HG03095 (cell line): ENCODE measurements at regions not wholly inside any gene's neighbourhood (a gene's known extent, or its start where the extent isn't known, plus 50 kb on each side); places are given as distances from the start of the nearest gene placed in this dataset.
"Not testable (repeated sequence)": the region's sequence is repeated elsewhere in the genome, so short reads cannot be mapped to it uniquely, and the experiment has no call there.

Experiments used
- ATAC-seq: cut with Tn5 transposase; IDR thresholded peaks from one replicate; pipeline ENCODE4 v1.9.1; 2021; ENCODE audit warnings: moderate library complexity; ENCODE audit not compliant: unreplicated experiment

DNA sequence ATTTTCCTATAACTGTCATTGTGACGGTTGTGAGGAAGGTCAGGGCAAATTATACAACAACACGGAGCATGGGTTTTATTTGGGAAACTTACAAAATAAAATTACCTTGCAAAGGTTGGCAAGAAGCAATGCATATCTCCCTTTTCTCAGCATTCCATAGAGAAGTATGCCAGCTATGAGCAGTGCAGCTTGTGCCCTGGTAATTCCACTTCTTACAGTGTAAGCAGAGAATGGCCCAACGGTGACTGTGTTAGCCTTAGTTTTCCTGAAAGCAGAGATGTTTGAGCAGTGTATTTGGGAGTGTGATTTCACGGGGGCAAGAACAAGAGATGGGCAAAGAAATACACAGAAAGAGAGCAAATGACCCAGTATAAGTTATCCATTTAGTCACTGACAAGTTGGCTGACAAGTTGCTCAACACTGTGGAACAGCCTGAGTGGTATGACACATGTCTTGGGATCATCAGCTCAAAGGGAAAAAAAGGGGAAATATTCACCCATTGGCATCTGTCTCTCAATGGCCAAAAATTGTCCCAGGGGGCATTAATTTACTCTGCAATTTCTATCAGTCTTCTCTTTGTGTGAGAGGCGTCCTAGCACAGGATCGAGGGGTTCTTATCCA is 210.9 kb upstream of the NRIP1 start:
- no peak for ATAC-seq

DNA sequence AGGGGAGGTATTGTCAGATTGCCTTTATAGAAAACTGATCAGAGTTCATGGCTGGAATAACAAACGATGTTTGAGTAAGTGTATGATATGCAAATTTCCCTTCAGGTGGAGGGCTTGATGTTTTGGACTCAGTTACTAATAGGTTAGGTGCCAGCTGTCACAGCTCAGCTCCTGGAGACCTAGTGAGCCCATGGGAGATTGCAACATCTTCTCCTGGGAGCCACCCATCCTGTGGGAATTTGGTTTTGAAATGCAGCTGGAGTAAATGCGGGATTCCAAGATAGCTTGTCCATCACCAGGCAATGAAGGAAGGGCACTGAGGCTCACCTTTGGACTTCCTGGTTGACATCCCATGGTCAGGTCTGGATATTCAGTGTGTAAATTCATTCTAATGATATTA is 211.4 kb upstream of the NRIP1 start:
- no peak for ATAC-seq

DNA sequence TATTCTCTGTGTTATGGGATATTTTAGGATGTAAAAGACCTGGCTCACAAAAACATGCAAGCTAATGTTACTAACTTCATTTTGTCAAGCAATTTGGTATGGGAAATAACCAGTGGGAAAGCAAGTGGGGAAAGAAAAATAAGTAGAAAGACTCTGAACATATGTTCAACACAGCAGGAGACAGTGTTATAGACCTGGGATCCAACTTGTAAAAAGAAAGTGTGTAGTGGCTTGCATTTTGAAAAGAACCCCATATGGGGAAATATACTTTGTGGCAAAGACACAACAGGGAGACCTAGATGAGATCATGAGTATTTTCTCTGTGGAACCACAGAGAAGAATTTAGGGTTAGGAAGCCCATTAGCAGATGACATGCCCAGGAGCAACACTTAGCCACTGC is 212.7 kb upstream of the NRIP1 start:
- no peak for ATAC-seq

DNA sequence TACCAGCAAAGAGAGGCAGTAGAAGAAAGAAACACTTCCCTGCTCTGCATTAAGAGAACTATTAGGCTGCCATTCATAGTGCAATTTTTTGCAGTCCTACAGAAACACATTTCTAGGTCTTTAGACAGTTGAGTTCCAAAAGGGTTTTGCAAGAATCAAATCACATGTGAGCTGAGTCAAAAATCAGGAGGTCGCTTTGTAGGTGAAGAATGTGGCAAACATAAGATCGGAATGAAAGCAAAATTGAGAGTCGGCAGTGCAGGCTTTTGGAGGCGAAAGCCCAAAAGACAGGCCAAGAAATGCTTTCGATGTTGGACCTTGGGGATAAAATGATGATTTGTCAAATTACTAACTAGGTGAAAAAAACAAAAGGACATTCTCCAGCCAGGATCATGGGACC is 213.5 kb upstream of the NRIP1 start:
- ATAC-seq, result no peak

DNA sequence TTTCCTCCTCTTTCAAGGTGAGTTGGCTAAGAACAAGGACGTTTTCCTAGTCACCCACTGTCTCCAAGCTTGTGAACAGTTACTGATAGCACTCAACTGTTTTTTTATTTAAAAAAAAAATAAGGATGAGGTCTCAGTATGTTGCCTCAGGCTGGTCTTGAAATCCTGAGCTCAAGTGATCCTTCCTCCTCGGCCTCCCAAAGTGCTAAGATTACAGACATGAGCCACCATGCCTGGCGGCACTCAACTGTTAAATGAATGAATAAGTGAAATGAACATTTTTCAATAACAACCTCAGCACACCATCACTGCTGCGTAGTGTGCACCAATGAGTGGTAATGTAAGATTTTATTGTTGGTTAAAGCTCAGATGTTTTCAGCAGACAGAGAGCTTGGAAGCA is 214.1 kb upstream of the NRIP1 start:
- ATAC-seq, result no peak

DNA sequence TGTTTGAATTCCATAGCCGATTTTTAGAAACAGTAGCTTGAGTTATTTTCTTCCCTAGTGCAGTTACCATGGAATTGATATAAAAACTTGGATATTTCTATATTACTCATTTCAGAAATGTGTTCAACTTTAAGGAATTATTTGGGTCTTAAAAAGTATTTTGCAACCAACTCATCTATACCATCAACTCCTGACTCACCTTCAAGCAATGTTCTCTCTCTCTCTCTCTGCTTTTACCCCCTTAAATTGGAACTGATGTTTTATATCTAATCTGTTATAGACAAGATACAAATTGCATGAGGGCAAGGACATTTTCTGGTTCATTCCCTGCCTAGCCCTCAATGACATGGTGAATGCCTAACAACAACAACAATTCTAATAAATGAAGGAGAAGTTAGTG is 214.7 kb upstream of the NRIP1 start:
- no peak for ATAC-seq

DNA sequence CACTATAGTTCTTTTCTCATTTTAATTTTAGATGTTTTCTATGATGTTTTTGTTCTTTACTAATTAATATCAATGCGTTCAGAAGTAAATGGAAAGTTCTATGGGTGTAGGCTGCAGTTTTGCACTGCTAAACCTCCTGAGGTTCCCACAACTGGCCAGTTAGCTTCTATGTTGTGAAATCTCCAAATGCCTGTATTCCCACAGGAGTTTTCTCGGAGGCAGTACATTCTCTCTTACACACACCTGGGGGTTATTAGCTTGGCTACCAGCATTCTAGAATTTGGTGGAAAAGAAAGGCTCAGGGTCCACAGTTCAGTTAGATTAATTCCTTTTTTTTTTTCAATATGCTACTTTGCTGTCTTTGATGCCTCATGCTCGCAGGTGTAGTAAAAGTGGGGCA is 216.9 kb upstream of the NRIP1 start:
- no peak for ATAC-seq

DNA sequence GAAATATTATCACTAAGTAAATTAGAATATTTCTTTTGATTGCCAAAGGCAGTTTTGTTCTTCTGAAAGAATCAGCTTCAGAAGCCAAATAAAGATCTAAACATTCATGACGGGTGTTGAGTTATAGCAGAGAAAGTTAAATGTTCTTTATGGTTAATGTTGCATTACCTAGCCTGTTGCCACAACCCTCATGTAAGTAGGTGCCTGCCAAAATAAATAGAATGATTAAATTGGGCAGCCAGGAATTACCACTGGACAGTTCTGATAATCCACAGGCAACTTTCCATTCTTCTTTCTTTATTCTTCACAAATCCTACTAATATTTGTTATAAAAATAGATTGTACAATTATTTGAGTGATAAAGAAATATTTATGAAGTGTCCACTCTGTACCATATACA is 217.9 kb upstream of the NRIP1 start:
- no peak for ATAC-seq

DNA sequence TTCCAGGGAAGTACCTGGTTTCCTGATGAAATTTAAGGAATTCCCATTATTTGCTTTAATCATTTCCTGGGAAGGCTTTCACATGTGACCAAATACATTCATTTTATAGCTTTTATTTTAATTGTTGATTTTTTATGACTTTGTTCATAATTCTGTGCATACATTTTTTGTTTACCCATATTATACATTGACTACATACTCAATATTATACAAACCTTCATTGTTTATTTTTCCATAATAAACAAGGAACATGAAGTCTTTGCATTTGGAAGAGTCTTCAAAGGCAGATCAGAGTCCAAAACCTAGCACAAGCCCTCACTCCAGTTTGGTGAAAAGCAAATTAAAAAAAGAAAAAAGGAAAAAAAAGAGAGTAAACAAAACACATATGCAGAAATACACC is 218.3 kb upstream of the NRIP1 start:
- no peak for ATAC-seq

DNA sequence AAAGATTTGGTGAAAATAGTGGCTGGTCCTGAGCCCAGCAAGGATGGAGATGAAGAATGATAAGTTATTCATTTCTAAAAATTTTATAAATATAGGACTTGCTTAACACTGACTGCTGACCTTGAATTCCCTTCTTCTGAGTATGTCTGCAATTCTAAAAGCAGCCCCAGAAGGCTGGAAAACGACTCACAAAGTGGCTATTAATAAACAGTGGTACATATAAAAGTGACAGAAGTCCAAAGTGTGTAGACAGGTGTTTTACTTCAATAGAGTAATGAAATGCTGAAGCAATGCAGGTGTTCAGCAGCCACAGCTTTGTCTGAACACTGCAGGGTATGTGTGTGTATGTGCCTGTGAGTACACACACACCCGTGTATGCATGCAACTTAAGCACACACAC is 219.0 kb upstream of the NRIP1 start:
- ATAC-seq, result no peak

DNA sequence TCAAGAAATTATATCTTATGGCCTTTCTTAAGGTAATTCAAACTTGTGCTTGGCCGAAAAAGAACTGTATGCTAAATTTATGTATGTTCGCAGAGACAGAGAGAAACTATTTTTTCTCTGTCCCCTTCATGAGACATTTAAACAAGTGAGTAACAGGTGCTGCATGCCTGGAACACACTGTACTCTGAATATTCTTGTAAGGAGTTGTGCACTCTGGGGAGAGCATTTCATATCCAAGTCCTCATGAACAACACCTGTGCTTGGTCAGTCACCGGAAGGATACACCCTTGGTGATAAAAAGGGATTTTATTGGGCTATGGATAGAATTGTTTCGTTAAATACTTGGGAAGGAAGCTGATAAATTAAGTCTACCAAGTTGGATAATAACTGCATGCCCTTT is 220.8 kb upstream of the NRIP1 start:
- no peak for ATAC-seq

DNA sequence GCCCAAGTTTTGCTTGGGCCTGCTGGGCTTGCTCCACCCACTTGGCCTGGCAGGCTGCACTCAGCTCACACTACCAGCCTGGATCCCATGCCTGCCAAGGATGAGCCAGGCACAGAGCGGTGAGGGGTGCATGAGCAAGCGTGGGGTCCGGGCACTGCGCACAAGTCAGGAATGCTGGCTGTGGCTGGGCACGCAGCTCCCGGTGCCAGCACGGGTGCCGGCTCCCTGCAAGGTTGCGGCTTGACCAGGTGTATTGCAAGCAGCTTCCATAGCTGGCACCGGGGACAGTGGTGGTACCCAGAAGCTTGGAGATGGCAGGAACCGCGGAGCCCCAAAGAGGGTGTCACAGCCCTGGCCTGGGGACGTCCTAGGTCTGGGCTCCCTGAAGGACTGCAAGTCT is 224.4 kb upstream of the NRIP1 start:
- ATAC-seq, result no peak

DNA sequence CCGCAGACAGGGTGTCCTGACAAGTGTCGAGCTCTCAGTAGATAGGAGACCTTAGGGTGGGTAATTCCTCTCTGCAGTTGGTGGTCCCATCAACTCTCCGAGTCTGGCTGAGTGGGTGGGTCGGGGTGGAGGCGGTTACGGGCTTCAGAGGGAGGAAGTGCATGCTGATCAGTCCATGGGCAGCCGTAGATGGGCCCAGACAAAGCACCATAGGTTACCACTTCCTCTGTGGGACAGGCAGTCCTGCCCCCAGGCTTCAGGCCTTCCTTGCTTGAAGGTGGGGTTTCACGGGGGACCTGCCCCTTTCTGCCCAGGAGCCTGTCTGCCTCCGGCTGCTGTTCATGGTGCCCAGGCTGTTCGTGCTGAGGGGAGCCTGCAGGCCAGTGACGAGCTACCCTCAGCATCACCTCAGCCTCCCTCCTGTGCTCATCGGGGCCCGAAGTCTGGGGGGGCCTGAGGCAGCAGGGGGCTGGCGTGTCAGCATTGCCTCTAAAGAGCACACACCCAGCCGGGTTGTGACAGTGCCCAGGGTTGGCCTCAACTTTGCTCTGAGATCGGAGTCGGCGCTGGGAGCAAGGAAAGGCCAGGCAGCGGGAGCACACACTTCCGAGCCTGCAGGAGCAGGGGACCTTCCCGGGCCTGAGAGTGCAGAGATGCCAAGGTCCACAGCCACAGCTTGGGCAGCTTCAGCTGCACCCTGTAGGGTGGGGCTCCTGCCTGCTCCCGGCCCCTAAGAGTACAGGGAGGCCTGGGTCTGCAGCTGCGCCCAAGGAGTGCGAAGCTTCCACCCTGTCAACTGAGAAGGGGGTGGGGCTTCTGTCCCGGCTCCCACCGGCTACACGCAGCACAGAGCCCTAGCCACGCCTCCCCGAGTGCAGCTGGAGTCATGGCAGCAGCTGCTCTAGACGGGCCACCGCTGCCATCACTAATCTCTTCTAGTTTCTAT is 225.4 kb upstream of the NRIP1 start:
- no peak for ATAC-seq

DNA sequence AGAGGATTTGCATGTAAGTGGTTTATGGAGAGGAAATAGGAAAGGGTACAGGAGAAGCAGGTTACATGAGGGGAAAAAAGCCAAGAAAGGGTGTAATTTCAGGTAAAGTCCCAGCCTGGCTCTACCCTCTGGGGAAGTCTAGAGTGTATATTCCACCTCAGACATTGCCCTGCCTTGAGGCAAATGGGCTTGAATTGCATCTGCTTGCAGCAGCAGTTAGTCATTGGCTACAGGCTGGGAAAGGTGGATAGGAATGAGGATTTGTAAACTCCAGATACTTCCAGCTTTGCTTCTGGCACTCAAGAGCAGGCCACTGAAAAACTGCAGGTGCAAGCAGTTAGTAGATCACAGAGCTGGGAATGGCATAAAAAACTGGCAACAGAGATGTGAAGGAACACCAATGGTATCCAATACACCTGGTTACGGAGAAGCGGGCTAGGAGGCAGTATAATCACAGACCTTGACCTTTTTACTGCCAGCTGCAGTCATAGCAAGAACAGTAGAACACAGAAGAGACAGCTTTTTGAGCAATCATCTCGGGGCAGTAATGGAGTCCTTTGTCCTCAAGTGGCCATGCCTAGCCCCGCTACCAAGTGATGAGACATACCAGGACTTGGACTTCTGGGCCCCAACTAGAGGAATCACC is 226.9 kb upstream of the NRIP1 start:
- no peak for ATAC-seq

DNA sequence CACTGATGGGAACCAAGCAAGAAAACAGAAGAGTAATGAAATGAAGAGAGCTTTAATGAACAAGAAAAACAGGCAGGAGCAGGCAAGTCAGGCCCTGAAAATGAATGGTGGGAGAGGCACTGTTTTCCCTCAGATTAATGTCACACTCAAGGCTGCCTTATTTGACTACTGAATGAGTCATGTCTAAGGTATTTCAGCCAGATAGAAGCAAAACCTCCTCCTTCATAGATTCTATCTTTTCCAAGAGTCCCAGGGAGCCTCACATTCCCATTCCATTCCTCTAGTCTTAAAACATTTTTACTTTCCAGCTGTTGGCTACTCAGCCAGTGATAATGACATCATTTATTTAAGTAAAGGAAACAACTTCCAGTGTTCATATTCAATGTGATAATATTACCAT is 228.4 kb upstream of the NRIP1 start:
- no peak for ATAC-seq

DNA sequence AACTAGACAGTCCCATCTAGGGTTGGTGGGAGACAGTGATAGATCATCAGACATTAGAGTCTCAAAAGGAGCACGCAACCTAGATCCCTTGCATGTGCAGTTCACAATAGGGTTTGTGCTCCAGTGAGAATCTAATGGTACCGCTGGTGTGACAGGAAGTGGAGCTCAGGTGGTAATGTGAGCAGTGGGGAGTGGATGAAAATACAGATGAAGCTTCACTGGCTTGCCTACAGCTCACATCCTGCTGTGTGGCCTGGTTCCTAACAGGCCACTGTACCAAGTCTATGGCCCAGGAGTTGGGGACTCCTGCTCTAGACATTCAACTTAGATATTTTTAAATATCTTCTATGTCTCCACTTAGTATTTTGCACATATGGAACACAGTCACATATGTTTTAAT is 231.1 kb upstream of the NRIP1 start:
- no peak for ATAC-seq

DNA sequence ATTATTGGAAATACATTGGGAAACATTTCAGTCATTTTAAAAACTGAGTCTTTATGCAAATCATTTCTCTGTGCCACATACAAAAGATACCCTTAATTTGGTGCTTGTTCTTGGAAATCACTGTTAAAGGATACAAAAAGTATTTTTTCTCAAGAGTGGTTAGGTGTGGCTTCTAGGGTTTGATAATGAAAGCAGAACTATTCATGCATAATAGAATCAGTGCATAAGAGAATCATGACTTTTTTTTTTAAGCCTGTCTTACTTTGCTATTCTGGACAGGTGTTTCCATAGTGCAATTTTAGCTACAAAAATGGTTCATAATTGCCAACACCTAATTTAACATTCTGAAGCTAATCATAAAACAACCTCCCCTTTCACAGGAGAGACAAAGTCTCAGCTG is 233.0 kb upstream of the NRIP1 start:
- ATAC-seq, result no peak

DNA sequence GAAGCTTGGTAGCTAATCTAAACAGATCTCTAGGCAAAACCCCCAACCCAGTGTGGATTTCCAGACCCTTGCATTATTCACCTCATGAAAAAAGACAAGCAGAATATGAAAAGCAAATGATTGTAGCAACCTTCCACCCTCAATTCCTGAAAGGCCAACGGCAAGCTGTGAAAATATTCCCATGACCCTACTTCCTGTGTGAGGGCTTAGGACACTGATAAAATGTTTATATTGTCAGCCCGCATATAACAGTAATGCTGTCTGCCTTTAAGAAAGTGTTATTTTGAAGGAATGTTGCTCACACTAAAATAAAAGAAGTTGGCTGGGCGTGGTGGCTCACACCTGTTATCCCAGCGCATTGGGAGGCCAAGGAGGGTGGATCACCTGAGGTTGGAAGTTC is 233.5 kb upstream of the NRIP1 start:
- ATAC-seq, result no peak

DNA sequence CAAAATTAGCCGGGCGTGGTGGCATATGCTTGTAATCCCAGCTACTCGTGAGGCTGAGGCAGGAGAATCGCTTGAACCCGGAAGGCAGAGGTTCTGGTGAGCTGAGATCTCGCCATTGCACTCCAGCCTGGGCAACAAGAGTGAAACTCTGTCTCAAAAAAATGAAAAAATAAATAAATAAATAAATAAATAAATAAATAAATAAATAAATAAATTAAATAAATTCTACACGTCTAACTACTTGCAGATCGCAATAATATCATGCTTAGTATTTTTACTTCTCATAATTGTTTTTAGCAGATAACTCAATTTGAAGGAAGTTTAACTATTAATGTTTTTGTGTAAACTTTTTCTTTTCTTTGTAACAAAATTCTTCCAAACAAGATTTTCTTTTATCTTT is 234.0 kb upstream of the NRIP1 start:
- not testable (repeated sequence) for ATAC-seq

DNA sequence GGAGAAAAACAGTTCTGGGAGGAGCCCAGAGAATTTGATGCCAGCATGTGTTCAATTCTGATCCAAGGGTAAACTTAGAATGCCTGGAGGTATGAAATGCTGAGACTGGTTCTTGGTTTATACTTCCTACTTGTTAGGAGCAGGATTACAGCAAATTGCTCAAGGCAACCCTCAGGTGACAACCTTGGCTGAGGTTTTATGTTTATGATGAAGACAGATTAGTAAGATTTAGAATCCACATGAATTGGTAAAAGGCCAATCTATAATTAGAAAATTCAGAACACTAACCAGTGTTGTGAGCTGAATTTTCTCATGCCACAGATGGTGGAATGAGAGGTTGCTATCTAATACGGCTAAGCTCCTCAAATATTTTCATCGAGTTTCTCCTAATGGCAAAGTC is 235.3 kb upstream of the NRIP1 start:
- no peak for ATAC-seq

DNA sequence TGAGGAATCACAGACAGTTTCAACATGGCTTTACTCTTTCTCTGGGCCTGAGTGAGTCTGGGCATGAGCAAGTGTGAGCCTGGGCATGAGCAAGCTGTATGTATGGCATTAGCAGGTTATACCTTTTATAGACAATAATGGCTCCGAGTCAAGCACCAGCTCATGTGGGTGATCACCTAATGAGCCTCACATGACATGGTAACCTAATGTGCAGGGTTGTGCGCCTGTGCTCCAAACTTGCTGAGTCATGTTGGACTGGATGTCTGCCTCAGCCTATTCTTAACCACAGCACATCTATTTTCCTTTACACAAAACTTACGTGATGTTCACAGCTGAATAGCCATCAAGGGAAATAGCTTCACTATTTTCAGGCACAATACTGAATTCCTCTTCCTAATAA is 236.2 kb upstream of the NRIP1 start:
- no peak for ATAC-seq

DNA sequence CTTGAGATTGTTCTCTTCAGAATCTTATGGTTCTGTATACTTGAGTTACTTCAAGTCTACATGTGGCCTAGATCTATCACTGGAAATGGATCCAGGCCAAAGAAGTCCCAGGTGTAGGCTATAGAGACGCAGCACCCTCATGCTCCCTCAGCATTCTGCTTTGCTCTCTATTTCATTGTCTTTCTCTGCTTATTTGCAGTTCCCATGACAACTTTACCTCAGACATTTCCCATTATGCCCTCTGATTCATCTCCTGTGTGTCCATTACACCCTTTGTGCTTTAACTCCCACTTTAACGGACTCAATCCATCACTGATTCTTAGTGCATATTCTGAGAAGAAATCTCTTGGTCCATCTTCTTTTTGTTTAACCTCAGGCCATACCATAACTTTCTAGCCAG is 236.9 kb upstream of the NRIP1 start:
- no peak for ATAC-seq
